Lower leg skin (tissue), 3 donors: ENCODE measurements at regions not wholly inside any gene's neighbourhood (a gene's known extent, or its start where the extent isn't known, plus 50 kb on each side); places are given as distances from the start of the nearest gene placed in this dataset.

Source experiments
- CTCF ChIP-seq, 3 donors: fragments of 450-650 bp; IDR thresholded peaks; one replicate each; pipeline ENCODE4 v1.5.1; 2016; ENCODE audit warnings: antibody characterized with exemption in 3 of 3, mild to moderate bottlenecking in 3 of 3, moderate library complexity in 2 of 3
- POLR2A ChIP-seq, 2 donors: fragments of 450-650 bp; IDR thresholded peaks; one replicate each; pipeline ENCODE4 v1.6.1; 2016 to 2017; ENCODE audit warnings: antibody characterized with exemption in 2 of 2, mild to moderate bottlenecking in 1 of 2, moderate library complexity in 1 of 2

- TF ChIP-seq CTCF (IDR thresholded peaks at IDR 0.05): no peak
- TF ChIP-seq POLR2A (IDR thresholded peaks at IDR 0.05): no peak
Measured at GRCh38 chr6:152845421-152845820, 94.8 kb downstream of the VIP start.
